ENCODE measurements at regions not wholly inside any gene's neighbourhood (a gene's known extent, or its start where the extent isn't known, plus 50 kb on each side); places are given as distances from the start of the nearest gene placed in this dataset.

DNA sequence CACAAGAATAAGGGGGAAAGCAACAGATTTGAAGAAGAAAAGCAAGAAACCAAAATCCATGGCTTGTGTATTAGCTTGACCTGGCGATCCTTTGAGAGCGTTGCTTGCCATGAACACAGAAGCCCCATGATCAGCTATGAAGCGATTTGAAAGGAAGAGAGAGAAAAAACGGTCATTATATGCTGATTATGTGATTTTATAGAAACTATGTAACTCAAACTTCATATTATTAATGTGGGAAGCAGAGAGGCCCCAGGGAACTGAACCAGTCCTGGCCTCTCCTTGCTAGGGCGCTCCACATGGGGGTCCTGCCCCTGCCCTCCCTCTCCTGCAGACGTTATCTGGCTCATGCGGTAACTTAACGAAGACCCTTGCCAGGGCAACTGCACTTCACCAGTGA, 306.1 kb upstream of the ADARB2 start:
- H3K79me2 ChIP-seq, result no peaks in the 10 kb centered on the region
- H4K20me1 ChIP-seq (ENCODE audit: insufficient read depth, poor library complexity, severe bottlenecking), result no peaks in the 10 kb centered on the region
- H3K4me1 ChIP-seq (ENCODE audit: insufficient read depth), result no peaks in the 10 kb centered on the region
- H3K9me2 ChIP-seq (replicated peaks; ENCODE audit: insufficient read depth), result no peaks in the 10 kb centered on the region
- H3K9me3 ChIP-seq (ENCODE audit: low read depth), result no peaks in the 10 kb centered on the region
- no peak overlapping the region for H3K4me2 ChIP-seq
- TF ChIP-seq EZH2 (IDR thresholded peaks at IDR 0.05; ENCODE audit: borderline replicate concordance) (no peak), EZH2phosphoT487 (IDR thresholded peaks at IDR 0.05; ENCODE audit: low read depth, severe bottlenecking, unreplicated experiment) (no peak)
- TF ChIP-seq, protein P1, sequence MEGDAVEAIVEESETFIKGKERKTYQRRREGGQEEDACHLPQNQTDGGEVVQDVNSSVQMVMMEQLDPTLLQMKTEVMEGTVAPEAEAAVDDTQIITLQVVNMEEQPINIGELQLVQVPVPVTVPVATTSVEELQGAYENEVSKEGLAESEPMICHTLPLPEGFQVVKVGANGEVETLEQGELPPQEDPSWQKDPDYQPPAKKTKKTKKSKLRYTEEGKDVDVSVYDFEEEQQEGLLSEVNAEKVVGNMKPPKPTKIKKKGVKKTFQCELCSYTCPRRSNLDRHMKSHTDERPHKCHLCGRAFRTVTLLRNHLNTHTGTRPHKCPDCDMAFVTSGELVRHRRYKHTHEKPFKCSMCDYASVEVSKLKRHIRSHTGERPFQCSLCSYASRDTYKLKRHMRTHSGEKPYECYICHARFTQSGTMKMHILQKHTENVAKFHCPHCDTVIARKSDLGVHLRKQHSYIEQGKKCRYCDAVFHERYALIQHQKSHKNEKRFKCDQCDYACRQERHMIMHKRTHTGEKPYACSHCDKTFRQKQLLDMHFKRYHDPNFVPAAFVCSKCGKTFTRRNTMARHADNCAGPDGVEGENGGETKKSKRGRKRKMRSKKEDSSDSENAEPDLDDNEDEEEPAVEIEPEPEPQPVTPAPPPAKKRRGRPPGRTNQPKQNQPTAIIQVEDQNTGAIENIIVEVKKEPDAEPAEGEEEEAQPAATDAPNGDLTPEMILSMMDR (IDR thresholded peaks at IDR 0.05; ENCODE audit: poor library complexity), result no peak
- no peak overlapping the region for H2AFZ ChIP-seq
- H3K27me3 ChIP-seq, result no peaks in the 10 kb centered on the region
- 88% methylated on average over 8 of the region's 8 CpGs for WGBS (ENCODE audit: low lambda C conversion rate, missing lambda C conversion rate)
- no peak for DNase-seq (ENCODE audit: low spot score)
- H3K4me3 ChIP-seq, result no peak overlapping the region
- H3K36me3 ChIP-seq (replicated peaks; ENCODE audit: insufficient read depth, low read depth), result no peaks in the 10 kb centered on the region
- H3K27ac ChIP-seq, result no peak overlapping the region

DNA sequence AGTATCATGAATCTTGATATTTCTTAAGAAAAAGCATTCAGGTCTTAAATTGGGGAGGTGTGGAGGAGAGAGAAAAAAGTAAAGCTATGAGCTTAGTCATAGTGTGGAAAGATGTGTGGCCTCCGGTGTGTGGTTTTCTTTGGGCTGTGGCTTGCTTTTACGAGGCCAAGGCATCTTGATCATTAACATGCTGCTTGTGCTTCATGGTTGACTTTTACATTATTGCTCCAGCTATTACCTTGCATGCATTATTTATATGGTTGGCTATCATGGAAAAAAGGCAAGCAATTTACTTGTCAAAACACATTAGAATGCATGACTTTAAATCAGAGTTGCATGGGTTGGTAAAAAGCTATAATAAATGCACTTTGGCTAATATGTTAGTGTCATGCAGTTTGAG, 300.7 kb upstream of the ADARB2 start:
- H3K4me1 ChIP-seq (ENCODE audit: insufficient read depth), result no peaks in the 10 kb centered on the region
- DNase-seq (ENCODE audit: low spot score), result no peak
- no peaks in the 10 kb centered on the region for H4K20me1 ChIP-seq (ENCODE audit: insufficient read depth, poor library complexity, severe bottlenecking)
- no peak overlapping the region for H3K4me3 ChIP-seq
- H3K4me2 ChIP-seq, result no peak overlapping the region
- WGBS (ENCODE audit: low lambda C conversion rate, missing lambda C conversion rate), result 67% methylated on average over 2 of the region's 2 CpGs
- no peaks in the 10 kb centered on the region for H3K27me3 ChIP-seq
- no peak for TF ChIP-seq EZH2phosphoT487 (IDR thresholded peaks at IDR 0.05; ENCODE audit: low read depth, severe bottlenecking, unreplicated experiment)
- TF ChIP-seq EZH2 (IDR thresholded peaks at IDR 0.05; ENCODE audit: borderline replicate concordance), result no peak
- TF ChIP-seq, protein P1 (IDR thresholded peaks at IDR 0.05; ENCODE audit: poor library complexity), result no peak
- H3K79me2 ChIP-seq, result no peaks in the 10 kb centered on the region
- no peaks in the 10 kb centered on the region for H3K9me2 ChIP-seq (replicated peaks; ENCODE audit: insufficient read depth)
- no peaks in the 10 kb centered on the region for H3K36me3 ChIP-seq (replicated peaks; ENCODE audit: insufficient read depth, low read depth)
- no peak overlapping the region for H3K27ac ChIP-seq
- no peak overlapping the region for H2AFZ ChIP-seq
- no peaks in the 10 kb centered on the region for H3K9me3 ChIP-seq (ENCODE audit: low read depth)

DNA sequence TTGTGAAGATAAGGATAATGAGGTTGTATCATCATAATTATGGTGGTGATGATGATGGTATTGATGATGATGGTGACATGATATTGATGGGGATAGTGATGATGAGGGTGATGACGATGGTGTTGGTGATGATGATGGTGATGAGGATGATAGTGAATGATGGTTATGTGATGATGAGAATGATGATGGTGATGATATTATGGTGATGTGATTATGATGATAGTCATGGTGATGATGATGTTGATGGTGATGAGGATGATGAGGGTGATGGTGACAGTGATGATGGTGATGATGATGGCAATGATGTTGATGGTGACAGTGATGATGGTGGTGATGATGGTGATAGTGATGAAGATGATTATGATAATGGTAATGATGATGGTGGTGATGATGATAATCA, 299.9 kb upstream of the ADARB2 start:
- 100% methylated on average over 1 of the region's 1 CpG for WGBS (ENCODE audit: low lambda C conversion rate, missing lambda C conversion rate)
- TF ChIP-seq, protein P1 (IDR thresholded peaks at IDR 0.05; ENCODE audit: poor library complexity), result no peak
- TF ChIP-seq EZH2phosphoT487 (IDR thresholded peaks at IDR 0.05; ENCODE audit: low read depth, severe bottlenecking, unreplicated experiment), result no peak
- TF ChIP-seq EZH2 (IDR thresholded peaks at IDR 0.05; ENCODE audit: borderline replicate concordance), result no peak

DNA sequence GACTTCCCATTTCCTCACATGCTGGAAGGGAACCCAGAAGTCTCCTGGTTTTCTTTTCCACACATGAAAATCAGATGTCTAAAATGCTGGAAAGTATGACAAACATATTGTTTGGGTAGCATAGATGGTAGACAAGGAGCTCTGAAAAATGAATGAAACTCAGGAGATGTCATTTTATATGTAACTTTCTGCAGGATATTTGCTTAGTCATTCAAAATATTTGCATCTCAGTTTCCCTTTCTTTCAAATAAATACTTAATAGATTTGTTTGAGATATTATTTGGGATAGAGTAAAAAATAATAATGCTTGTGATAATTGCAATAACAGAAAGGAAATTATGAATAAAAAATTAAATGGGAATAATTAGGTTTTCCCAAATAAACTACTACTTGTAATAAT, 298.9 kb upstream of the ADARB2 start:
- Histone ChIP-seq H4K20me1 (ENCODE audit: insufficient read depth, poor library complexity, severe bottlenecking) (no peaks in the 10 kb centered on the region), H3K36me3 (replicated peaks; ENCODE audit: insufficient read depth, low read depth) (no peaks in the 10 kb centered on the region), H3K9me2 (replicated peaks; ENCODE audit: insufficient read depth) (no peaks in the 10 kb centered on the region), H3K9me3 (ENCODE audit: low read depth) (no peaks in the 10 kb centered on the region), H3K79me2 (no peaks in the 10 kb centered on the region), H2AFZ (no peak overlapping the region), H3K27me3 (no peaks in the 10 kb centered on the region), H3K4me2 (no peak overlapping the region), H3K27ac (no peak overlapping the region), H3K4me3 (no peak overlapping the region), H3K4me1 (ENCODE audit: insufficient read depth) (no peaks in the 10 kb centered on the region)
- TF ChIP-seq EZH2phosphoT487 (IDR thresholded peaks at IDR 0.05; ENCODE audit: low read depth, severe bottlenecking, unreplicated experiment), result no peak
- no peak for TF ChIP-seq EZH2 (IDR thresholded peaks at IDR 0.05; ENCODE audit: borderline replicate concordance)
- TF ChIP-seq, protein P1 (IDR thresholded peaks at IDR 0.05; ENCODE audit: poor library complexity), result no peak
- DNase-seq (ENCODE audit: low spot score), result no peak

More for the DNA sequence above, 299.9 kb upstream of the ADARB2 start:
- no peaks in the 10 kb centered on the region for H3K4me1 ChIP-seq (ENCODE audit: insufficient read depth)
- no peak overlapping the region for H3K27ac ChIP-seq
- H3K9me2 ChIP-seq (replicated peaks; ENCODE audit: insufficient read depth), result no peaks in the 10 kb centered on the region
- no peaks in the 10 kb centered on the region for H4K20me1 ChIP-seq (ENCODE audit: insufficient read depth, poor library complexity, severe bottlenecking)
- H3K9me3 ChIP-seq (ENCODE audit: low read depth), result no peaks in the 10 kb centered on the region
- H3K79me2 ChIP-seq, result no peaks in the 10 kb centered on the region
- no peaks in the 10 kb centered on the region for H3K36me3 ChIP-seq (replicated peaks; ENCODE audit: insufficient read depth, low read depth)
- no peak overlapping the region for H3K4me2 ChIP-seq
- no peak for DNase-seq (ENCODE audit: low spot score)
- no peak overlapping the region for H3K4me3 ChIP-seq
- no peak overlapping the region for H2AFZ ChIP-seq
- H3K27me3 ChIP-seq, result no peaks in the 10 kb centered on the region
